Ammon's horn (tissue), 1 donor: ENCODE measurements at regions not wholly inside any gene's neighbourhood (a gene's known extent, or its start where the extent isn't known, plus 50 kb on each side); places are given as distances from the start of the nearest gene placed in this dataset.

ENCODE experiments used
- DNase-seq: peaks from one replicate; pipeline ENCODE4 v3.0.0-alpha.2; 2016; ENCODE audit warnings: low spot score

DNA sequence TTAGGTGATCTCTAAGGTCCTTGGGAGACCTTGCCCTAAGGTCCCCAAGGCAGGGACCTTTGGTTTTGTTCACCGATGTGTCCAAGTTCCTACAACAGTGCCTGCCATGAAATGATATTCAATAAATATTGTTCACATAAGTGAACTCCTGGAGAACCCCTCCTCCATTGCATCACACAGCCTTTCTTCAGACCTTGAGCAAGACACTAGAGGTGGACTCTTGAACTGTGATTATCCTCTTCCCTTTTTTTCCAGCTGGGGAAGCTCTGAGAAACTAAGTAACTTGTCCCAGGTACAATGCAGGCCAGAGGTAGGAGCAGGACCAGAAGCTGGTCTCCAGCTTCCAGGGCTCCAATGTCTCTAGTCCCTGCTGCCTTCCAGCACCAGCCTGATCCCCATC lies 76.6 kb upstream of the LMO1 start:
- no peak for DNase-seq

DNA sequence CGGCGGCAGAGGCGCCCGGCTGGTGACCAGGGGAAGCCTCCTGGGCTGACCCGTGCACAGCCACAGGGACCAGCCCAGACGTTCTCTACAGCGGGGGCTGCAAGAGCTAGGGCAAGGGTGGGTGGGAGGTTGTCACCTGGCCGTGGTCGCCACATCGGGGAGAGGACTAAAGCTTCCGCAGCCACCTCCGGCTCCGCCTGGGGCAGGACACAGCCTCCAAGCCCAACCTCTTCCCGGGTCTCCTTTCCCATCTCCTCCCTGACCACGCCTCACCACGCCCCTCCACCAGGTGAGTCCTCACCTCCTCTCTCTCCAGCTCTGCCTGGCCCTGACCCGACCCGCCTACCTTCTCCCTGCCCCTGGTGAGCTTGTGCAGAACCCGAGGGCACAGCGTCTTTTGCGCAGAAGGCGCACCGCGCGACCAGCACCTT lies 75.9 kb upstream of the LMO1 start:
- no peak for DNase-seq

DNA sequence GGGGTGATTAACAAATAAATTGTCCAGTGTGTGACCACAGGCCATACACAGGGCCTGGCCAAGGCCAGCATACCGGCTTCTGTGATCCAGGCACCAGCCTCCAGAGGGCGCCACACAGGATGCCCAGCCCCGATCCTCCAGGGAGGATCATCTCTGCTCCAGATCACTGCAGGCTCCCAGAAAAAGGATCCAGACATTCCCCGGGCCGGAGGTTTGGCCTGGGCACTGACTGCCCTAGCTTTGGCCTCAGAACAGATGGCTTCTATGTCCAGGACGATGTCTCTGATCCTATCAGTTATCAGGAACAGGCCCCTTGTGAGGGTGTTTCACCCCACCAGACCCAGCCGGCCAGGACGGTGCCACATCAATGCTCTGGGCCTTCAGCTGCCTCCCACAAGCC lies 74.5 kb upstream of the LMO1 start:
- peak; percentile 36 for DNase-seq

DNA sequence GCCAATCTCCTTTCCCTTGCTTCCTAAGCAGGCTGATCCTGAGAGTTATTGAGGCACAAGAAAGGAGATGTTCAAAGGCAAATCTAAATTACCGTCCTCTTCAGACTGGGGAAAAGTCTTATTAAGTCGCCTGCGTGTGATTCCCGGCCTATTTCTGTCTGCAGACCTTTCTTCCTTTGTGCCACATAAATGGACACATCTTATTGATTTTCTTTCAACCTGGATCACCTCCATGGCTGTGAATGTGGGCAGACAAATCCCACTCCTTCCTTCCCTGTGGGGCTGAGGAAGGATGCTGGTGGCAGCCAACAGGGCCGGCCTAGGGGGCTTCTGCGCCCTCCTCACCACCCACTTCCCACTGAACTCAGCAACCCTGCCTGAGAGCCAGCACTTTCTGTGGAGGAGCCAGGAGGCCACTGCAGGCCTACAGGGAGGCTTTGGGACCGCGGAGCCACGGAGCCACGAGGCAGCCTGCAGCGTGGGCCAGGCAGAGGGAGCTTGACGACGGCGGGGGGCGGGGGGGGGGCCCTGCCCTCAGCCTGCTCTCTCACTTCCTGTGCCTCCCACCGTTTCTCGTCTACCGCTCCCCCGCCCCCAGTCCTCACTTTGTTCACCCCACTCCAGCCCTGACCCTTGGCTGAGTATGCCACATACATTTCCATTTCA lies 73.6 kb upstream of the LMO1 start:
- no peak for DNase-seq

DNA sequence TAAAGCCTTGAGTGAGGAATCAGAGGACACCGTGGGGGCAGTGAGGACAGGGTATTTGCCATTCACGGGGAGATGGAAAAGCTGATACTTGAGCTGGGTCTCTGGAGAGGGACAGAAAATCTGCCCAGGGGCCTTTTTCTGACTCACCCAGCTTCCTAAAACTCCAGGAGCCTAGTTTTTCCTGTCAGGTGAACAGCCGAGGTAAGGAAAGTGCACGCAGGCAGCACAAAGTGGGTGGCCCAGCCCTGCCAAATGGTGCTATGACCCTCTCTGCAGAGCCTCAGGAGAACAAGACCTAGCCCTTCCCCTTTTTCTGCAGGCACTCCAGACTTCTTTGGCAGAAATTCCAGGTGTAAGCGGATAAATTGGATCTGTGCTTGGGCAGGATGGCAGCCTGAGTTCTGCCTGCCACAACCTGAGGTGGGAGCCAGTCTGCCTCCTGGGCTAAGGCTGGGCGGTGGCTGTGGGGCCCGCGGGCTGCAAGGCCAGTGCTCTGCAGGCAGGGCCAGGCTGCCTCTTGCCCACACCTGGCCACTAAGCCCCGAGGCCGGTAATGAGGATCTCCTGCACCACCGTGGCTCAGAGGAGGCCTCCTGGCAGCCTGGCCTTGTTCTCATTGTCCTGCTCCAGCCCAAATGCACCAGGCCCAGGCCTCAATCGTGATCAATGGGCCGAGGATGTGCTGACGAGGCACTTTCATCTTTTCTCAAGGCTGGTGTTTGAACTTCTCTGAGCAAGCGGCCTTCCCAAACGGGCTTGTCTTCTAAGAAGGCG lies 72.9 kb upstream of the LMO1 start:
- no peak for DNase-seq

DNA sequence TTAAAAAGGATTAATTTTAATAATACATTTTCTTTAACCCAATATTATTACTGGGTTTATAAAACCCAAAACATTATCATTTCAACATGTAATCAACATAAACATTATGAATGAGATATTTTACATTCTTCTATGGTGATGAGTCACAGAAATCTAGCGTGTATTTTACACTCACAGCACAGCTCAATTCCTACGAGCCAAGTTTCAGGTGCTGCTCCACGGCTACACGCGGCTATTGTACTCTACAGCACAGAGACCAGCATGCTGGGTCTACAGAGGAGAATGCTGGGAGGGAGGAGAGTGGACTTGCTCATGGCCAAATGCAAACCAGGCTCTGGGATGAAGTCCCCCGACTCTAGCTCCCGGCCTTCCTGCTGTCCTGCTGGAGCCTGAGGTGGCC lies 72.0 kb upstream of the LMO1 start:
- no peak for DNase-seq

DNA sequence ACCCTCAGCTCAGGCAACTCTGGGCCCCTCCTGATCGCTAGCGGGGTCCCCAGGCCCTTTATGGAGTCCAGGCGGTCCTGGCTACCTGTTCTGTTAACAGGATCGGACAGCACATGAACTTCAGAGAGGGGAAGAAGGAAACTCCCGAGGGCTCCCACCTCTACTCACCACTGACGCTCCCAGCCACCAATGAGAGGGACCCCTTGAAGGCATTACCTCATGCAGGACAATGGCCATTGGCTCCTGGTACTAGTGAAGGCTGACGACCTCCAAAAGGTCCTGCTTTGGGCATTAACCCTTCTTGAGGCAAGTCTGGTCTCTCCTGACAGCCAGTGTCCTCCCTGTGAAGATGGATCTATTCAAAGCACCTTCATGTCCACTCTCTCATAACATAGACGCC lies 71.5 kb upstream of the LMO1 start:
- no peak for DNase-seq

DNA sequence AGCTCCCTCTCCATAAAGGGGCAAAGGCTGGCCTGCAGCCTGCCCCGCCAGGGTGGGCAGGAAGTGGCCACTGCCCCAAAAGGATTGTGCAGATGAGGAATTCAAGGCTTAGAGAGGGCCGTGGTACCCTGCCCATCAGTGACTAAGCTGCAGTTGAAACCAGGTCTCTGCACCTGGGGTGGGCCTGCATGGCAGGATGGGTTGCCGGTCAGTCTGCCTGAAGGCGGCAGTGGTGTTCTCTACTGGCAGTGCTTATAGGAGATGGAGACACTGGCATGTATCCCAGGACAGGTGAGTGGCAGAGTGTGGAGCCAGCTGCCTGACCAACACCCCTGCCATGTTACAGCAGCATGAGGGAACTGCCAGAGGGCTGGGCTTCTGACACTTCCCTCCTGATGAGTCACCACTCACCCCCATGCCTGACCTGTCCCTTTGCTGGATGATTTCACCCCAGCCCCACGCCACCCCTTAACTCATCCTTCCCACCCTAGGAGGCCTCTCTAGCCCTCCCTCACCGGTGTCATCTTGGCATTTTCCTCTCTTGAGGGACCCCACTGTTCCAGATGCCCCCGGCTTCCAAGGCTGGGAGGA lies 70.2 kb upstream of the LMO1 start:
- no peak for DNase-seq

DNA sequence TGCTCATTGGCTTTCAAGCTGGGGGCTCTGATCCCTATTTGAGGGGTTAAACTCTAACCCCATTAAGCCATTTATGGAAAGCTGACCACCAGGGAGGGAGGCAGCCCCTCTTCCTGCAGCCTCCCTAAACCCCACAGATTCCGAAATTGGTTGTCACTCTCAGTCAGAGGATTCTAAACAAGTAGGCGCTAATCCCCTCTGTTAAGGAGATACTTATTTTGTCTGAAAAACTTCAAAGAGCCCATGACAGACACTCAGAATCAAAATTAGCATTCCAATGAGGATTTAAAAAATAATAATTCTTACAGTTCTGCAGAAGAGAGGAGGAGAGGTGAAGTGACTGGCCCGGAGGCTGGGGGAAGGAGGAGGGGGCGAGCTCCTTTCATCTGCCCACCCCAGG lies 69.7 kb upstream of the LMO1 start:
- DNase-seq: no peak

DNA sequence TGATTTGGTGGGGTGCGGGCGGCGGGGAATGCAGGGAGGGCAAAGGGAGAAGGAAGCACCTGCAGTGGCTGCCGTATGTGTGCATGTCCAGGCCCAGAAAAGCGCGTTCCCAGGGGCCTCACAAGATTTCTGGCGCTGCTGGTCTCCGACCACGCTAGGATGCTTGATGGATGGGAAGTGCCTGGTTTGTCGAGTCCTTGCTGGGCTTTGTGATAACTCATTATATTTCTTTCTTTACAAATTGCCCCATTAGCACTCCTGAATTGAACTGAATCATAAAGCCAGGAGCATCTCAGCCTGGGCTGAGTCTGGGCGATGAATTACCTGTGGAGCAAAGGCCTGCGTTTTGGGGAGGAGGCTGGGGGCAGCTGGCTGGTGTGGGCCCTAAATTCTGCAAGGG lies 69.2 kb upstream of the LMO1 start:
- DNase-seq: no peak

DNA sequence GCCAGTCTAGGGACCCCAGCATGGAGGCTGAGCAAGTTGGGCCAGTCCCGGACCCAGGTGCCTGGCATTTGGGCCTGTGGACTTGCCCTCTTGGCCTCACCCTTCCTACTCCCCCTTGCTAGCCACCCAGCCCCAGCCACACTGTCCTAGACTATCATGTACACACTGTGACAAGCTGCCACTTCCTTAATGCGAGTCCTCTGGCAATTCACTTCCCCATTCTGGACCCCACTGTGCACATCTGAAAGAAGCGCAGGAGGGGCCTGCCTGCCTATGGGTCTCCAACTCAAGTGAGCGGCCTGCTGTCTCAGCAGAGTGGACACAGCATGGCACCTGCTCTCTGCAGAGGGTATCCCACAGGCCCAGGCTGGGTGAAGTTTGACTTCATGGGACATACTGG lies 68.5 kb upstream of the LMO1 start:
- DNase-seq: peak; percentile 58

DNA sequence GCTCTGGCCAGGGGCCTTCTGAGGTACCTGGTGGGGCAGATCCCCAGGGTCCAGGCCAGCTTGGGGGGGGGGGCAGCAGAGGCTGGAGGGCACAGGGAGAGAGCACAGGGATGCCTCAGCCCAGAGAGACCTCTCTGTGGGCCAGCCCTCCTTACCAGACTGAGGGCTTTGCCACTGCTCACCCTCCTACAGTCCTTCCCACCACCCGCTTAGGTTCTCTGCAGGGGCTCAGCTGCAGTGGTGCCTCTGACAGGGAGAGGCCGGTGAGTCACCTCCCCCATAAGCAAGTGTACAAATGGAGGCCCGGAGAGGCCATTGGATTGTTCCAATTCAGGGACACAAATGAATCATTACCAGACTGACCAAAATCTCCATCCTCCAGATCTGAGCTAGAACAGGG lies 68.1 kb upstream of the LMO1 start:
- DNase-seq: no peak

DNA sequence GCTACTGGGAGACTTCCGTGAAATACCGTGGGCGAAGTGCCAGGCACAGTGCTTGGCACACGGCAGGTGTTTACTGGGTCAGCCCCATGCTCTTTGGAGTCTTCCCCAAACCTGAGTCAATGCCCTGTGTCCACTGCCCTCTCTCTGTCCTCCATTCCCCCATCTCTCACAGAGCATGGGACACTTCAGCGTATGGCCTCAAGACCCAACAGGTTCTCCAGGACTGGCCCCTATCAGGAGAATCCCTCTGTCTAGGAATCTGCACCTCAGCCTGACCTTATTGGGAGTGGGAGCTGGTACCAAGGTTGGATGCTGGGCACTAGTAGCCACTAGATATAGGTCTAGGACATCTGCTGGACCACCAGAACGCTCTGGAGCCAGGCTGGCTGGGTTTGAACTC lies 67.2 kb upstream of the LMO1 start:
- DNase-seq: no peak

DNA sequence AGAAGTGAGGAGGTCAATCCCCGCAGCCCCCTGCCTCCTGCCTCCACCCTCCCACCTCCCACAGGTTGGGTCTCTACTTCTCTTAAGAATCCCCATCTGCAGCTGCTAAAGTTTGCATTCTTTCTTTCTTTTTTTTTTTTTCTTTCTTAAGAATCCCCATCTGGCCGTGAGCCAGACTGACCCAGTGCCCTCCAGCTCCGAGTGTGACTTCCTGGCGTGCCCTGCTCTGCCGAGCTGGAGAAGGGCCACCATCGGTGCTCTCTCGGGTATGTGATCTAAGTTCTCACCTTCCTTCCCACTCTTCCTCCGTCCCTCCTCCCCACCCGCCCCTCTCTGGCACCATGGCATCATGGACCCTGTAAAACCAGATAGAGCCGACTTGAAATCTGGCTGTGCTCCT lies 66.7 kb upstream of the LMO1 start:
- no peak for DNase-seq

DNA sequence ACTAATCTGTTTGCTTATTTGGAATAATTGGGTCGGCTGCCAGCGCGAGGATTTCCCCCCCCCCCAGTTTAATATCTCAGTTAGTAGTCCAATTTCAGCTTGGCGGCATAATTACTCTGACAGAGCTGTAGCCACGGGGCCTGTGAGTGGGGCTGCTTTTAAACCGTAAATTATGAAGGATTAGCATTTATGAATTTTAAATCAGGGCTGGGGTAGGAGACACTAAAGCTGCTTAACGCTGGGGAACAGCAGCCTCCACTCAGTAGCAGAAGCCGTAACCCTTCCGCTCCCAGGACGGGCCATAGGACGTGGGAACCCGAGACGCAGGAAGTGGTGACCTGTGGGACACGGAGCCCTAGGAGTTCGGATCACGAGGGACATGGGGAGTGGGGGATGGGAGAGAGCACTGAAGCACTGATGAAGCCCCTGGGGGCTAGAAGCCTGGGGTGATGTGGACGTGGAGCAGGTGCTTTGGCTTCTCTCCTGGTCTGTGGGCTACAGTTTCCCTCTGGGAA lies 66.2 kb upstream of the LMO1 start:
- no peak for DNase-seq

DNA sequence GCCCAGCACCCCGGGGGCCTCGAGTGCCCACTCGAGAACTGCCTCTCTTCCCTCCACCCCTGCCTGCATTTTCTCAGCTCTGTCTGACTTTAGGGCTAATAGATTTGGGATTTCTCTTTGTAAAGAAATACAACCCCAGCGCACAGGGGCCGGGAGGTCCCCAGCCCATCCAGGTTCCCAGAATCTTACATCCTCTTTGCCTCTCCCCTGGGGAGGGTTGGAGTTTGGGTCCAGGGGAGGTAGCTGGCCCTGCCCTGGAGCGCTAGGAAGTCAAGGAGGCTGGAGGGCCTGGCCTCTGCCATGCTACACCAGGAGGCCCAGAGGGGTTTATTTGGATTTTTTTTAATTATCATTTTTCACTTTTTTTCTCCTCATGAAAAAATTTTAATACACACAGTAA lies 65.7 kb upstream of the LMO1 start:
- no peak for DNase-seq

DNA sequence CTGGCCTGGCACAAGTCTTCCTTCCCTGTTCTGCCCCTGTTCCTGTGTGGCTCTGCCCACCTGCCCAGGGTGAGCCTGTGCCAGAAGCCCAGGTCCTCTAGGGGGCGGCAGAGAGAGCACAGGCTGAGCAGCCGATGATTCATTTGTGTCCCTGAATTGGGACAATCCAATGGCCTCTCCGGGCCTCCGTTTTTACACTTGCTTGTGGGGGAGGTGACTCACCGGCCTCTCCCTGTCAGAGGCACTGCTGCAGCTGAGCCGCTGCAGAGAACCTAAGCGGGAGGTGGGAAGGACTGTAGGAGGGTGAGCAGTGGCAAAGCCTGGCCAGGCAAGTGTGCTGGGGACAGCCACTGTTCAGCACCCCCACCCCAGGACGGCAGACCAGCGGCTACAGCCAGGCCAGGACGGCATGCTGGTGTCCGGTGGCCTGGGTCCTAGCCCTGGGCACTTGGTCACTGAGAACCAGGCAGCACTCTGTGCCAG lies 65.2 kb upstream of the LMO1 start:
- DNase-seq: peak; percentile 69

DNA sequence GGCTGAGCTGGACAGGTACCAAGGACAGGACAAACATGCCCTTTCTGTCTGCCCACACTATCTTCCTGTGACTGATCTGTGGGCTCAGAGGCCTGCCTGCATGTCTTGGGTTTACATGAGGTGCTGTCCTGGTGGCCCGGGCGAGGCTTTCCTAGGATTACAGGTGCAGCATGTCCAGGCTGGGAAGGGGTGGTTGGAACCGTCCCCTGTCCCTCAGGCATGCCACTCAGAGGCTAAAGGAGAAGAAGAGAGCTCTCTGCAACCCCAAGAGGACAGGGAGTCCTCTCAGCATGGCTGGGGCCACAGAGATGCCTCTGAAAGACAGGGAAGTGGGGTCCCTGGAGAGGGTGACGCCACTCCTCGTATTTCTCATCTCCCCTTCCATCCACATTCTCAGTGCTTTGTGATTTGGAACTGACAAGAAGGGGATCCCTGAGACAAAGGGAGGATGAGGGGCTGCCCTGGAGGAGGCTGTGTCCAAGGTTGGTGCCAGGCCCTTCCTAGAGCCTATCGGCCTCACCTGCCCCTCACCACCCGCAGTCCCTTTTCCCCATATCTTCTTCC lies 64.6 kb upstream of the LMO1 start:
- DNase-seq: no peak

DNA sequence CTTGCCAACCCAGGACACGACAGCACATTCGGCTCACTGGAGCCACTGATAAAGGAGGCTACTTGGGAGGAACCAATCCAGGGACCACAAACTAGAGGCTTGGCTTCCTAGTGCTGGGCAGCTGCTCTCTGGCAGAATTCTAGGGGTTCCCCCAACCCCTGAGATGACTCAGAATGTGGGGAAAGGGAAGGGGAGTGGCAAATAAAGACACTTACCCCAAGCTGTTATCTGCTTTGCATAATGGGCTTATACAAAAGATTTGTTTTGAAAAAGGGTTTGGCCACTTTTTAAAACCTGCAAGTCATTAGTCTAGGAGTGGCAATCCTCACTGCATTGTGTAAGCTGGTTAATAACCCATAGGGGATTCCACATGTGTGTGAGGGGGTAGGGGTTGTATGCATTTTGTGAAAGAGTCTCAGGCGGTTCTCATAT lies 64.1 kb upstream of the LMO1 start:
- no peak for DNase-seq

DNA sequence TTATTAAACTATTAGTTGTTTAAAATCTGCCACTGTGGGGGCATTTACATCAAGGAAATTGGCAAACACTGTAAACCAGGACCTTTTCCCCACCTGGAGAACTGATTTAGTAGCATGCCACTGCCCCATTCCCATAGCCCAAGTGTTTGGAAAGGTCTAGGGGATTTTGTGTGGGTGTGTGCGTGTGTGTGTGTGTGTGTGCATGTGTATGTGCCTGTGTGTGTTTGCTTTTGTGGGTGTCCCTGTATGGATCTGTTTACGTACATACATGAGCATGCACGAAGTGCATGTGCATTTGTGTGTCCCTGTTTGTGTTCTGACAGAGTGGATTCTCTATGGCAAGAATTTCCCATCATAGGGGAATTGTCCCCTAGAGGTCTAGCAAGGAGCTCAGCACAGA lies 62.7 kb upstream of the LMO1 start:
- no peak for DNase-seq

DNA sequence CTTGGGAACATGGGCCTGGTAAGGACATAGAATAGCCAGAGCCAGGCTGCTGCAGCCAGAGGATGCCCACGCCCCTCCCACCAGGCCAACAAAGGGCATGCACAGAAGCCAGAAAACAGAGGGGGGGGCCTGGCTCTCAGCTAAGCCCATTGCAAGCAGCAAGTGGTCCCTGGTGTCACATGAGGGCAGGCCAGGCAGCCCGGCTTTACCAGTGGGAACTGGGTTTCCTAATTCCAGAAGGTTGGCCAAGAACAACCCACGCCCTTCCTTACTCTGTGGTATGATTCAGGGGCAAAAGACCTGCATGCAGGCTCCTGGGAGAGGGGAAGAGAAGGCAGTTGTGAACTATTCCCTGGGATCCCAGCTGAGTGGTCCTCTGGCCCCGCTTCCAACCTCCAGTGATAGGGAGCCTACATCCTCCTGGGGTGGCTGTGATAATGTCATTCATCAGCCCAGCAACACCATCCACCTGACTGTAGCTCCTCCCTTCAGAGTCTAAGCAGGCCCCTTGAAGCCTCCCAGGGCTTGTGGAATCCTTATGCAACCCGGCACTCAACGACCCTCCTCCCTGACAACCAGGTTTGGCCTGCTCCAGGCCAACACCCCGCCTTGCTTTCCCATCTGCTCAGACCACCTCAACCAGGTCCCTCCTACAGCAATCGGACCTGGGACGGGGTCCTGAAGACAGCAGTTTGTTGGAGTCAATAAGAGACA lies 62.1 kb upstream of the LMO1 start:
- no peak for DNase-seq
